Neural progenitor cell (in vitro differentiated cells): ENCODE measurements at regions not wholly inside any gene's neighbourhood (a gene's known extent, or its start where the extent isn't known, plus 50 kb on each side); places are given as distances from the start of the nearest gene placed in this dataset.

Source experiments
- DNase-seq: peaks from one replicate; pipeline ENCODE4 v3.0.0-alpha.2; 2016; ENCODE audit warnings: low spot score
- H2AFZ ChIP-seq: fragments of 200-600 bp; sonication (generic); replicated peaks from 2 replicates; pipeline ENCODE4 v1.6.1; 2016; ENCODE audit warnings: antibody characterized with exemption
- H3F3A ChIP-seq: fragments of 200-600 bp; sonication (generic); 2 replicates; pipeline ENCODE4 v1.6.1; 2016; ENCODE audit warnings: antibody characterized with exemption, low read depth
- H3K27ac ChIP-seq: fragments of 200-600 bp; sonication (generic); 2 replicates; pipeline ENCODE4 v1.5.1; 2016; ENCODE audit warnings: mild to moderate bottlenecking
- H3K27me3 ChIP-seq: fragments of 200-600 bp; sonication (generic); 2 replicates; pipeline ENCODE4 v1.6.1; 2016; ENCODE audit warnings: mild to moderate bottlenecking, moderate library complexity
- H3K36me3 ChIP-seq: fragments of 200-600 bp; sonication (generic); 2 replicates; pipeline ENCODE4 v1.5.1; 2016
- H3K4me1 ChIP-seq: fragments of 200-600 bp; sonication (generic); 2 replicates; pipeline ENCODE4 v1.6.1; 2016; ENCODE audit warnings: mixed run types
- H3K4me2 ChIP-seq: fragments of 200-600 bp; sonication (generic); 2 replicates; pipeline ENCODE4 v1.6.1; 2016
- H3K4me3 ChIP-seq: fragments of 200-600 bp; sonication (generic); 2 replicates; pipeline ENCODE4 v1.5.1; 2016
- H3K79me2 ChIP-seq: fragments of 200-600 bp; sonication (generic); 2 replicates; pipeline ENCODE4 v1.6.1; 2016; ENCODE audit warnings: low read depth
- H3K9ac ChIP-seq: fragments of 200-600 bp; sonication (generic); 2 replicates; pipeline ENCODE4 v1.6.1; 2016
- H3K9me3 ChIP-seq: fragments of 200-600 bp; sonication (generic); 2 replicates; pipeline ENCODE4 v1.5.1; 2016; ENCODE audit warnings: low read depth
- H4K20me1 ChIP-seq: fragments of 200-600 bp; sonication (generic); 2 replicates; pipeline ENCODE4 v1.6.1; 2016; ENCODE audit warnings: low read depth
- H3K27ac Mint-ChIP-seq: 3 replicates; pipeline ENCODE4 v1.8.0; 2021; ENCODE audit warnings: mixed read lengths
- H3K27me3 Mint-ChIP-seq: 2 replicates; pipeline ENCODE4 v1.8.0; 2022; ENCODE audit warnings: low read depth, mild to moderate bottlenecking, inconsistent platforms, moderate library complexity, mixed read lengths; ENCODE audit not compliant: insufficient read depth
- H3K36me3 Mint-ChIP-seq: 3 replicates; pipeline ENCODE4 v1.8.0; 2021; ENCODE audit warnings: mixed read lengths
- H3K4me1 Mint-ChIP-seq: 3 replicates; pipeline ENCODE4 v1.8.0; 2021; ENCODE audit warnings: mixed read lengths
- H3K4me3 Mint-ChIP-seq: 3 replicates; pipeline ENCODE4 v1.8.0; 2021; ENCODE audit warnings: mild to moderate bottlenecking, moderate library complexity, mixed read lengths
- H3K9me3 Mint-ChIP-seq: 3 replicates; pipeline ENCODE4 v1.8.0; 2020; ENCODE audit warnings: mixed read lengths
- CTCF ChIP-seq: fragments of 200-600 bp; sonication (generic); IDR thresholded peaks from 2 replicates; pipeline ENCODE4 v1.5.1; 2017; ENCODE audit warnings: antibody characterized with exemption, mild to moderate bottlenecking
- EZH2 ChIP-seq: fragments of 200-600 bp; sonication (generic); IDR thresholded peaks from 2 replicates; pipeline ENCODE4 v1.6.1; 2017; ENCODE audit warnings: antibody characterized with exemption, mild to moderate bottlenecking, moderate library complexity
- EZH2phosphoT487 ChIP-seq: fragments of 200-600 bp; sonication (generic); IDR thresholded peaks from 2 replicates; pipeline ENCODE4 v1.6.1; 2017; ENCODE audit warnings: antibody characterized with exemption

- H3K9ac ChIP-seq, result no peak overlapping the region
Observed at GRCh38 chr2:67258831-67259230, 138.3 kb upstream of the ETAA1 start.

GRCh38 chr2:67259556-67260342, 137.4 kb upstream of the ETAA1 start:
- Histone ChIP-seq H3K9ac (no peak overlapping the region), H3K27ac (no peak overlapping the region), H3K4me2 (no peak overlapping the region), H2AFZ (no peak overlapping the region), H3K4me3 (no peak overlapping the region), H4K20me1 (no peaks in the 10 kb centered on the region), H3K9me3 (no peaks in the 10 kb centered on the region), H3K79me2 (no peaks in the 10 kb centered on the region), H3F3A (no peaks in the 10 kb centered on the region), H3K4me1 (no peaks in the 10 kb centered on the region), H3K27me3 (no peaks in the 10 kb centered on the region), H3K36me3 (no peaks in the 10 kb centered on the region)
- no peaks in the 10 kb centered on the region for H3K36me3 Mint-ChIP-seq
- no peaks in the 10 kb centered on the region for H3K9me3 Mint-ChIP-seq
- no peaks in the 10 kb centered on the region for H3K27me3 Mint-ChIP-seq
- no peaks in the 10 kb centered on the region for H3K4me1 Mint-ChIP-seq
- TF ChIP-seq CTCF, result no peak
- TF ChIP-seq EZH2phosphoT487, result no peak
- TF ChIP-seq EZH2, result no peak
- no peak for DNase-seq
- no peak overlapping the region for H3K27ac Mint-ChIP-seq
- H3K4me3 Mint-ChIP-seq, result no peak overlapping the region

More at GRCh38 chr2:67258831-67259230, 138.3 kb upstream of the ETAA1 start:
- Histone ChIP-seq H3K36me3 (no peaks in the 10 kb centered on the region), H3K9me3 (no peaks in the 10 kb centered on the region), H3K27me3 (no peaks in the 10 kb centered on the region), H3F3A (no peaks in the 10 kb centered on the region), H3K4me3 (no peak overlapping the region), H3K4me1 (no peaks in the 10 kb centered on the region), H3K27ac (no peak overlapping the region), H2AFZ (no peak overlapping the region), H3K79me2 (no peaks in the 10 kb centered on the region), H4K20me1 (no peaks in the 10 kb centered on the region), H3K4me2 (no peak overlapping the region)
- TF ChIP-seq EZH2 (no peak), CTCF (no peak), EZH2phosphoT487 (no peak)
- Mint-ChIP-seq H3K4me1 (no peaks in the 10 kb centered on the region), H3K36me3 (no peaks in the 10 kb centered on the region), H3K27ac (no peak overlapping the region), H3K4me3 (no peak overlapping the region), H3K9me3 (no peaks in the 10 kb centered on the region), H3K27me3 (peaks cover 2% of the 10 kb centered on the region)
- no peak for DNase-seq

GRCh38 chr2:67260343-67261277, 136.5 kb upstream of the ETAA1 start:
- no peak overlapping the region for H3K27ac ChIP-seq
- no peaks in the 10 kb centered on the region for H3K9me3 ChIP-seq
- H3K79me2 ChIP-seq, result no peaks in the 10 kb centered on the region
- no peaks in the 10 kb centered on the region for H3K27me3 ChIP-seq
- no peak overlapping the region for H3K4me2 ChIP-seq
- no peaks in the 10 kb centered on the region for H3K36me3 Mint-ChIP-seq
- no peaks in the 10 kb centered on the region for H4K20me1 ChIP-seq
- no peaks in the 10 kb centered on the region for H3K9me3 Mint-ChIP-seq
- H3K4me1 ChIP-seq, result no peaks in the 10 kb centered on the region
- no peaks in the 10 kb centered on the region for H3K36me3 ChIP-seq
- no peak overlapping the region for H3K9ac ChIP-seq
- no peak overlapping the region for H3K27ac Mint-ChIP-seq
- no peaks in the 10 kb centered on the region for H3K4me1 Mint-ChIP-seq
- DNase-seq, result no peak
- no peaks in the 10 kb centered on the region for H3F3A ChIP-seq
- H3K4me3 ChIP-seq, result no peak overlapping the region
- no peak overlapping the region for H2AFZ ChIP-seq
- H3K4me3 Mint-ChIP-seq, result no peak overlapping the region
- no peak for TF ChIP-seq EZH2phosphoT487
- no peak for TF ChIP-seq EZH2
- no peak for TF ChIP-seq CTCF
- no peaks in the 10 kb centered on the region for H3K27me3 Mint-ChIP-seq
